NB4 (cell line): ENCODE measurements at regions not wholly inside any gene's neighbourhood (a gene's known extent, or its start where the extent isn't known, plus 50 kb on each side); places are given as distances from the start of the nearest gene placed in this dataset.

Source experiments
- CTCF ChIP-seq: IDR thresholded peaks from one replicate; pipeline ENCODE4 v1.5.1; 2012; ENCODE audit warnings: low read depth, low read length
- MAX ChIP-seq: IDR thresholded peaks from 2 replicates; pipeline ENCODE4 v1.6.1; 2011; ENCODE audit warnings: low read depth, low read length
- MYC ChIP-seq: IDR thresholded peaks from 2 replicates; pipeline ENCODE4 v1.6.1; 2011; ENCODE audit warnings: low read depth, low read length
- POLR2A ChIP-seq: IDR thresholded peaks from 2 replicates; pipeline ENCODE4 v1.6.1; 2011; ENCODE audit warnings: mild to moderate bottlenecking; ENCODE audit not compliant: insufficient read length; ENCODE audit errors: extremely low read depth

- TF ChIP-seq CTCF, result no peak
- TF ChIP-seq MAX, result no peak
- no peak for TF ChIP-seq POLR2A
- TF ChIP-seq MYC, result no peak
Observed at GRCh38 chr10:64419461-64419860, 898.3 kb downstream of the REEP3 start.
